SU-DHL-6 (cell line): ENCODE measurements at regions not wholly inside any gene's neighbourhood (a gene's known extent, or its start where the extent isn't known, plus 50 kb on each side); places are given as distances from the start of the nearest gene placed in this dataset.

ENCODE experiments used
- H2AFZ ChIP-seq: fragments of 200-600 bp; sonication (generic); 2 replicates; pipeline ENCODE4 v1.6.1; 2014; ENCODE audit warnings: low read depth, mild to moderate bottlenecking, moderate library complexity, mixed read lengths, antibody characterized with exemption, low read length; ENCODE audit not compliant: severe bottlenecking
- H3F3A ChIP-seq: fragments of 200-600 bp; shearing (Covaris generic); 2 replicates; pipeline ENCODE4 v1.6.0; 2016; ENCODE audit warnings: antibody characterized with exemption, mild to moderate bottlenecking; ENCODE audit not compliant: insufficient read depth
- H3K27ac ChIP-seq: fragments of 200-600 bp; sonication (generic); 2 replicates; pipeline ENCODE4 v1.5.1; 2016; ENCODE audit warnings: low read depth, mild to moderate bottlenecking, low read length, moderate library complexity, mixed read lengths
- H3K27me3 ChIP-seq: fragments of 200-600 bp; sonication (generic), shearing (Covaris generic); 2 replicates; pipeline ENCODE4 v1.6.0; 2014; ENCODE audit warnings: mild to moderate bottlenecking, low read length
- H3K36me3 ChIP-seq: fragments of 200-600 bp; sonication (generic); 2 replicates; pipeline ENCODE4 v1.6.1; 2014; ENCODE audit warnings: mild to moderate bottlenecking, low read length, mixed read lengths
- H3K4me2 ChIP-seq: fragments of 300-600, 200-600 bp; shearing (Covaris generic), sonication (generic); 2 replicates; pipeline ENCODE4 v1.6.0; 2014; ENCODE audit warnings: low read length, low read depth, mild to moderate bottlenecking; ENCODE audit not compliant: poor library complexity, severe bottlenecking
- H3K4me3 ChIP-seq: fragments of 200-600 bp; sonication (generic); 2 replicates; pipeline ENCODE4 v1.5.1; 2014; ENCODE audit warnings: antibody characterized with exemption, low read length, mild to moderate bottlenecking, mixed read lengths; ENCODE audit not compliant: insufficient read depth, poor library complexity, severe bottlenecking
- H3K79me2 ChIP-seq: fragments of 200-600 bp; sonication (generic); 2 replicates; pipeline ENCODE4 v1.6.1; 2014; ENCODE audit warnings: mild to moderate bottlenecking, low read length, moderate library complexity; ENCODE audit not compliant: insufficient read depth
- H3K9ac ChIP-seq: fragments of 200-600 bp; sonication (generic); 2 replicates; pipeline ENCODE4 v1.7.0; 2014; ENCODE audit warnings: mild to moderate bottlenecking, low read length
- H3K9me2 ChIP-seq: fragments of 200-600 bp; sonication (generic); replicated peaks from 2 replicates; pipeline ENCODE4 v1.6.1; 2014; ENCODE audit warnings: low read length; ENCODE audit not compliant: insufficient read depth
- H3K9me3 ChIP-seq: fragments of 200-600 bp; sonication (generic); 2 replicates; pipeline ENCODE4 v1.6.1; 2014; ENCODE audit warnings: low read length, mixed read lengths; ENCODE audit not compliant: insufficient read depth
- H4K20me1 ChIP-seq: fragments of 200-600 bp; sonication (generic); 2 replicates; pipeline ENCODE4 v1.6.1; 2014; ENCODE audit warnings: low read depth, mild to moderate bottlenecking, antibody characterized with exemption, low read length, moderate library complexity, mixed read lengths
- EZH2phosphoT487 ChIP-seq: fragments of 200-600 bp; sonication (generic), shearing (Covaris generic); conservative IDR thresholded peaks from 2 replicates; pipeline ENCODE4 v1.6.1; 2018; ENCODE audit warnings: mild to moderate bottlenecking, antibody characterized with exemption, low read length, moderate library complexity, mixed read lengths
- TF ChIP-seq, protein P1 (sequence below): fragments of 200-600 bp; sonication (generic); IDR thresholded peaks from one replicate; pipeline ENCODE4 v1.5.1; 2017; ENCODE audit warnings: antibody characterized with exemption, mild to moderate bottlenecking, low read length, moderate library complexity; ENCODE audit not compliant: insufficient read depth, poor library complexity, severe bottlenecking

DNA sequence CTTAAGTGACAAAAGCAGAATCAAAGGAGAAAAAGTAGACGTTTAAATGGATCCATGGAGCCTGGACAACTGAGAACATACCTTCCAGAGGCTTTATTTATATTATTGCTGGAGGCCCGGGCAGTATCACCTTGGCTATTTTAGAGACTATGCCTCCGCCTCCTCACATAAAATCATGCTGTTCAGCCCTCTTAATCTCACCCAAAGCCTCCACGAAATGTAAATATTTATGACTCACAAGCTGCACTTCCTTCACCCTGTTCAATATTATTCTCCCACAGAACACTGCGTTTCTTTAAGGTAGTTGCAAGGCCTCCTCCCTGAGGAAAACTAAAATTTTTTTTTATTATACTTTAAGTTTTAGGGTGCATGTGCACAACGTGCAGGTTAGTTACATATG lies 478.6 kb upstream of the ACVR2A start:
- H3K79me2 ChIP-seq, result no peaks in the 10 kb centered on the region
- TF ChIP-seq EZH2phosphoT487, result no peak
- TF ChIP-seq, protein P1, sequence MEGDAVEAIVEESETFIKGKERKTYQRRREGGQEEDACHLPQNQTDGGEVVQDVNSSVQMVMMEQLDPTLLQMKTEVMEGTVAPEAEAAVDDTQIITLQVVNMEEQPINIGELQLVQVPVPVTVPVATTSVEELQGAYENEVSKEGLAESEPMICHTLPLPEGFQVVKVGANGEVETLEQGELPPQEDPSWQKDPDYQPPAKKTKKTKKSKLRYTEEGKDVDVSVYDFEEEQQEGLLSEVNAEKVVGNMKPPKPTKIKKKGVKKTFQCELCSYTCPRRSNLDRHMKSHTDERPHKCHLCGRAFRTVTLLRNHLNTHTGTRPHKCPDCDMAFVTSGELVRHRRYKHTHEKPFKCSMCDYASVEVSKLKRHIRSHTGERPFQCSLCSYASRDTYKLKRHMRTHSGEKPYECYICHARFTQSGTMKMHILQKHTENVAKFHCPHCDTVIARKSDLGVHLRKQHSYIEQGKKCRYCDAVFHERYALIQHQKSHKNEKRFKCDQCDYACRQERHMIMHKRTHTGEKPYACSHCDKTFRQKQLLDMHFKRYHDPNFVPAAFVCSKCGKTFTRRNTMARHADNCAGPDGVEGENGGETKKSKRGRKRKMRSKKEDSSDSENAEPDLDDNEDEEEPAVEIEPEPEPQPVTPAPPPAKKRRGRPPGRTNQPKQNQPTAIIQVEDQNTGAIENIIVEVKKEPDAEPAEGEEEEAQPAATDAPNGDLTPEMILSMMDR, result no peak
- no peak overlapping the region for H3K4me2 ChIP-seq
- H3K9me2 ChIP-seq, result no peaks in the 10 kb centered on the region
- no peaks in the 10 kb centered on the region for H3K27me3 ChIP-seq
- no peak overlapping the region for H3K4me3 ChIP-seq
- H3F3A ChIP-seq, result no peaks in the 10 kb centered on the region
- no peaks in the 10 kb centered on the region for H3K36me3 ChIP-seq
- no peak overlapping the region for H3K27ac ChIP-seq
- no peaks in the 10 kb centered on the region for H3K9me3 ChIP-seq
- no peak overlapping the region for H3K9ac ChIP-seq
- no peaks in the 10 kb centered on the region for H4K20me1 ChIP-seq
- no peak overlapping the region for H2AFZ ChIP-seq

GRCh38 chr2:147365622-147366021 lies 479.2 kb upstream of the ACVR2A start:
- H3K27ac ChIP-seq, result no peak overlapping the region
- no peak for TF ChIP-seq EZH2phosphoT487
- TF ChIP-seq, protein P1, result no peak

DNA sequence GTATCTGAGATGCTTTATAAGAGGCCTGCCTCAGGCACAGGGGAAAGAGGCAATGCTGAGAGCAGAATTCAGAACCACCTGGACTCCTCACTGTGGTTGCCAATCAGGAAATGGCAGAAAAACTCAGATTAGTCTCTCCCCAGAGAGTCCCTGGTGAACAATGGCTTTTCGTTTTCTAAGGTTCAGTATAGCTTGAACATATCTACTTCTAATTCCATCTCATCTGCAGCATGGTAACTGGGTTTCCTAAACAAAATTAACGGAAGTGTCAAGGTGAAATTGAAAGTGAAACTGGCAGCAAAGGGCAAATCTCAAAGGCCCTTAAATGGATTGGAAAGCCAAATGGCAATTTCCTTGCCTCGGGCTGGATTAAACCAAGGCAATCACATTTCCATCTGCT lies 480.2 kb upstream of the ACVR2A start:
- no peak overlapping the region for H2AFZ ChIP-seq

More at GRCh38 chr2:147365622-147366021, 479.2 kb upstream of the ACVR2A start:
- Histone ChIP-seq H2AFZ (no peak overlapping the region), H3K9me3 (no peaks in the 10 kb centered on the region), H3K79me2 (no peaks in the 10 kb centered on the region), H3K9ac (no peak overlapping the region), H4K20me1 (no peaks in the 10 kb centered on the region), H3F3A (no peaks in the 10 kb centered on the region), H3K4me3 (no peak overlapping the region), H3K4me2 (no peak overlapping the region), H3K27me3 (no peaks in the 10 kb centered on the region), H3K36me3 (no peaks in the 10 kb centered on the region), H3K9me2 (no peaks in the 10 kb centered on the region)

More for the DNA sequence above, 480.2 kb upstream of the ACVR2A start:
- no peaks in the 10 kb centered on the region for H3K27me3 ChIP-seq
- no peaks in the 10 kb centered on the region for H4K20me1 ChIP-seq
- no peaks in the 10 kb centered on the region for H3K79me2 ChIP-seq
- no peak overlapping the region for H3K4me3 ChIP-seq
- H3K27ac ChIP-seq, result no peak overlapping the region
- no peak overlapping the region for H3K9ac ChIP-seq
- no peaks in the 10 kb centered on the region for H3K9me2 ChIP-seq
- H3F3A ChIP-seq, result no peaks in the 10 kb centered on the region
- no peaks in the 10 kb centered on the region for H3K9me3 ChIP-seq
- no peak overlapping the region for H3K4me2 ChIP-seq
- TF ChIP-seq, protein P1, result no peak
- TF ChIP-seq EZH2phosphoT487, result no peak
- H3K36me3 ChIP-seq, result no peaks in the 10 kb centered on the region
